ENCODE measurements at regions not wholly inside any gene's neighbourhood (a gene's known extent, or its start where the extent isn't known, plus 50 kb on each side); places are given as distances from the start of the nearest gene placed in this dataset.

- TF ChIP-seq CTCF (IDR thresholded peaks at IDR 0.05) (no peak), POLR2A (IDR thresholded peaks at IDR 0.05) (no peak)
Measured at GRCh38 chr17:72187556-72187955, 66.7 kb downstream of the SOX9 start.

Measured in testis (tissue), 2 donors.